ENCODE measurements at regions not wholly inside any gene's neighbourhood (a gene's known extent, or its start where the extent isn't known, plus 50 kb on each side); places are given as distances from the start of the nearest gene placed in this dataset.
"Not testable (repeated sequence)": the region's sequence is repeated elsewhere in the genome, so short reads cannot be mapped to it uniquely, and the experiment has no call there.

DNA sequence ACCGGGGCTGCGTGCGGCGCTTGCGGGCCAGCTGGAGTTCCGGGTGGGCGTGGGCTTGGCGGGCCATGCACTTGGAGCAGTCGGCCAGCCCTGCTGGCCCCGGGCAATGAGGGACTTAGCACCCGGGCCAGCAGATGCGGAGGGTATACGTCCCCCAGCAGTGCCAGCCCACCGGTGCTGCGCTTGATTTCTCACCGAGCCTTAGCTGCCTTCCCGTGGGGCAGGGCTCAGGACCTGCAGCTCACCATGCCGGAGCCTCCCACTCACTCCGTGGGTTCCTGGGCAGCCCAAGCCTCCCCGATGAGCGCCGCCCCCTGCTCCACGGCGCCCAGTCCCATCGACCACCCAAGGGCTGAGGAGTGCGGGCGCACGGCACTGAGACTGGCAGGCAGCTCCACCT, 51.4 kb upstream of the INPP4B start:
- H3K4me3 Mint-ChIP-seq (ENCODE audit: low read depth); H3K4me1 Mint-ChIP-seq (ENCODE audit: low read depth); H3K27ac Mint-ChIP-seq; H3K27me3 Mint-ChIP-seq (ENCODE audit: low read depth); DNase-seq (ENCODE audit: low spot score); intact Hi-C loops (cut with micrococcal nuclease); H3K9me3 Mint-ChIP-seq; H3K36me3 Mint-ChIP-seq (ENCODE audit: low read depth): not testable (repeated sequence)

DNA sequence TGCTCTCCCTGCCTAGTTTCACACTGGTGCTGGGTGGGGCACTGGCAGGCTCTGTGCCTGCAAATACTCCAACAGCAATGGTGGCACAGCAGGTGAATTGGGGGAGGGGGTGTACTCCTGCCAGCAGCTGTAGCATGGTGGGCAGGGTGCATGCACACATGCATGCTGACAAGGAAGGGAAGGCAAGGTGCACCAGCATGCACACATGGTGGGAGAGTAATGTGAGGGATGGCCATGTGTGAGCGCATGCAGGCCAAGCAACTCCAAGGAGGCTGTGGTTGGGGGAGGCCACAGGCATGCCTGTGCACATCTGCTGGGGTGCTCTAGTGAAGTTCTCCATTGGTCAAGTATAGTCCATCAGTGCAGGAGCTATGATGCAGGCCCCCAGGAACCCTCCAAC, 54.5 kb upstream of the INPP4B start:
- Mint-ChIP-seq H3K36me3 (ENCODE audit: low read depth) (no peaks in the 10 kb centered on the region), H3K27me3 (ENCODE audit: low read depth) (peaks cover 5% of the 10 kb centered on the region), H3K9me3 (no peaks in the 10 kb centered on the region), H3K4me1 (ENCODE audit: low read depth) (no peaks in the 10 kb centered on the region), H3K27ac (no peak overlapping the region), H3K4me3 (ENCODE audit: low read depth) (no peak overlapping the region)
- intact Hi-C loops (cut with micrococcal nuclease) = no loop called here
- no peak for DNase-seq (ENCODE audit: low spot score)

- intact Hi-C loops (cut with micrococcal nuclease) = no loop called here
- Mint-ChIP-seq H3K9me3 (no peaks in the 10 kb centered on the region), H3K4me3 (ENCODE audit: low read depth) (no peak overlapping the region), H3K27ac (no peak overlapping the region), H3K4me1 (ENCODE audit: low read depth) (no peaks in the 10 kb centered on the region), H3K27me3 (ENCODE audit: low read depth) (peaks cover 5% of the 10 kb centered on the region), H3K36me3 (ENCODE audit: low read depth) (no peaks in the 10 kb centered on the region)
- no peak for DNase-seq (ENCODE audit: low spot score)
Observed at GRCh38 chr4:142901166-142901662, 55.1 kb upstream of the INPP4B start.

DNA sequence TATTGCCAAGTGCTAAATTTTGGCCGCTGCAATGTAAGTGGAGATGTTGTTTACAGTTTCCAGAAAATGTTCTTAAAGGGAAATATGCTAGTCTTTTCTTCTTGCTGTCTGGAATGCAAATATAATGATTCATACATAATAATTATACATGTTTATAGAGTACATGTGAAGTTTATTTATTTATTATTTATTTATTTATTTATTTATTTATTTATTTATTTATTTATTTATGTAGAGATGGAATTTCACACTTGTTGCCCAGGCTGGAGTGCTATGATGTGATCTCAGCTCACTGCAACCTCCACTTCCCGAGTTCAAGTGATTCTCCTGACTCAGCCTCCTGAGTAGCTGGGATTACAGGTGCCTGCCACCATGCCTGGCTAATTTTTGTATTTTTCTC, 57.5 kb upstream of the INPP4B start:
- intact Hi-C loops (cut with micrococcal nuclease); H3K9me3 Mint-ChIP-seq; H3K27ac Mint-ChIP-seq; H3K4me1 Mint-ChIP-seq (ENCODE audit: low read depth); DNase-seq (ENCODE audit: low spot score); H3K36me3 Mint-ChIP-seq (ENCODE audit: low read depth); H3K27me3 Mint-ChIP-seq (ENCODE audit: low read depth); H3K4me3 Mint-ChIP-seq (ENCODE audit: low read depth): not testable (repeated sequence)

DNA sequence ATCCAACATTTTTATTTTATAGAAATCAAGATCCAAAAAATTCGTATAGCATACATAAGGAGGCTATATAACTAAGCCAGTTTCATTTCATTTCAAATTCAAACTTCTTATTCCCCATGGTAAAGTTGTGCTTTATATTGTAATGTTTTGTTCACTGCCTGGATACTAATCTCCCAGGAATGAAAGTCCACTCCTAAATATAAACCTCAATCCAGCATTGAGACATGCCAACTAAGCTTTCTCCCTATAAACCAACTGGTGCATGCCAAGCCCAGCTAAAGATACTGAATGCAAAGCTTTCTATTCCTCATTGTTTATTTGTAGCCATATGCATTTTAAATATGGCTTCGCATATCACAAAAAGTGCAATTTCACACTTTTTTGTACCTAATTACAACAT, 63.8 kb upstream of the INPP4B start:
- Mint-ChIP-seq H3K27ac (no peak overlapping the region), H3K27me3 (ENCODE audit: low read depth) (peaks cover 13% of the 10 kb centered on the region), H3K36me3 (ENCODE audit: low read depth) (no peaks in the 10 kb centered on the region), H3K4me3 (ENCODE audit: low read depth) (no peak overlapping the region), H3K9me3 (no peaks in the 10 kb centered on the region), H3K4me1 (ENCODE audit: low read depth) (peaks cover 2% of the 10 kb centered on the region)
- intact Hi-C loops (cut with micrococcal nuclease) = no loop called here
- no peak for DNase-seq (ENCODE audit: low spot score)

DNA sequence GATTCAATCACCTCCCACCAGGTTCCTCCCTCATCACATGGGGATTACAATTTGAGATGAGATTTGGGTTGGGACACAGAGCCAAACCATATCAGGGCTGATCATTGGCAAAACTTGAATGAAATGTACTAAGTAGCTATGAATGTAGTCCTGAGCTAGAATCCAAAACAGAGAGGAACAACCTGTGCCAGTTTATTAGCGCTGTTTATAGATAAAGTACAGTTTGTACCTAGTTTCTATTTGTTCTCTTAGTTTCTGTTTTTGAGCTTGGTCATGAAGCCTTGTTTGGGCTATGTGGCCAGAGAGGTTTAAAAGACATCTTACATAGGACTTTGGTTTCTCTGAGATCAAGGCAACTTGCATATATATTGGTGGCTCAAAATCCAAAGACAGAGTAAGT, 66.9 kb upstream of the INPP4B start:
- Mint-ChIP-seq H3K27ac (no peak overlapping the region), H3K9me3 (no peaks in the 10 kb centered on the region), H3K4me1 (ENCODE audit: low read depth) (peaks cover 2% of the 10 kb centered on the region), H3K36me3 (ENCODE audit: low read depth) (no peaks in the 10 kb centered on the region), H3K4me3 (ENCODE audit: low read depth) (no peak overlapping the region), H3K27me3 (ENCODE audit: low read depth) (peaks cover 7% of the 10 kb centered on the region)
- no peak for DNase-seq (ENCODE audit: low spot score)
- intact Hi-C loops (cut with micrococcal nuclease) = no loop called here

GRCh38 chr4:142913461-142914030, 67.4 kb upstream of the INPP4B start:
- H3K9me3 Mint-ChIP-seq = no peaks in the 10 kb centered on the region
- intact Hi-C loops (cut with micrococcal nuclease) = no loop called here
- H3K4me3 Mint-ChIP-seq (ENCODE audit: low read depth) = no peak overlapping the region
- H3K36me3 Mint-ChIP-seq (ENCODE audit: low read depth) = no peaks in the 10 kb centered on the region
- peaks cover 2% of the 10 kb centered on the region for H3K4me1 Mint-ChIP-seq (ENCODE audit: low read depth)
- no peak overlapping the region for H3K27ac Mint-ChIP-seq
- H3K27me3 Mint-ChIP-seq (ENCODE audit: low read depth) = peaks cover 4% of the 10 kb centered on the region
- no peak for DNase-seq (ENCODE audit: low spot score)

DNA sequence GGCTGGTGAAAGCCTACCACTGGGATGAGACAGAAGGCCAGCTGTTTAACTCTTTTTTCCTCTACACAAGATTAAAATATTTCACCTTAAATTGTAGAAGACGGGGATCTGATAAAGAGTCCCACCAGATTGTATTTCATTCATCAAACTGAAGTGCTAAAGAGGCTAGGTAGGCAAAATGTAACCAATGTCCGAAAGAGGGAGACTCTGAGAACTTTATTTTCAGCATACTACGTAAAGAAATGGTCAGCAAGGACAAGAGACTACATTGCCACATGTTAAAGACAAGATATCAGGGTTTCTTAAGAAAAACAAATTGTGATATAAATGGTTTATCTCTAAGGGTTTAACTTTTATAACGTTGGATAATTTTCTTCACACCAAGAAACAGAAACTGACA, 71.6 kb upstream of the INPP4B start:
- Mint-ChIP-seq H3K4me1 (ENCODE audit: low read depth) (peaks cover 2% of the 10 kb centered on the region), H3K9me3 (no peaks in the 10 kb centered on the region), H3K4me3 (ENCODE audit: low read depth) (no peak overlapping the region), H3K36me3 (ENCODE audit: low read depth) (no peaks in the 10 kb centered on the region), H3K27me3 (ENCODE audit: low read depth) (no peaks in the 10 kb centered on the region), H3K27ac (no peak overlapping the region)
- intact Hi-C loops (cut with micrococcal nuclease) = no loop called here
- no peak for DNase-seq (ENCODE audit: low spot score)

DNA sequence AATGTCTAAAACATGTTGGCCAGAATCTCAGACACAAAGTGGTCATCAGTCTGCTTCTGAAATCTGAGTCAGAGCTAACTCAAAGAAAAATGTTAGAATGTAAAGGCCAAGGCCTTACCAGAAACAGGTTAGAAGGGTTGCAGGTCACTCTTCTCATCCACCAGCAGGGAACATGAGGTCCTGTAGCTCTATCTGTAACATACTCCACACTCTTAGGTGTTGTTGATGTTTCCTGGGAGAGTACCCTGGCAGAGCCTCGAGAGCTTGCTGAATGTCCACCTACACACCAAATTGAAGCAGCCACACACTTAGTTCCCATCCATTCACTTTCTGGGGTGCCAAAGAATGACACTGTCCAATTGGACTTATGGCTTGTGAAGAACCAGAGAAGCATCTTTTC, 76.6 kb upstream of the INPP4B start:
- Mint-ChIP-seq H3K4me1 (ENCODE audit: low read depth) (no peaks in the 10 kb centered on the region), H3K27ac (no peak overlapping the region), H3K4me3 (ENCODE audit: low read depth) (no peak overlapping the region), H3K27me3 (ENCODE audit: low read depth) (no peaks in the 10 kb centered on the region), H3K36me3 (ENCODE audit: low read depth) (no peaks in the 10 kb centered on the region), H3K9me3 (no peaks in the 10 kb centered on the region)
- DNase-seq (ENCODE audit: low spot score) = no peak
- intact Hi-C loops (cut with micrococcal nuclease) = no loop called here

DNA sequence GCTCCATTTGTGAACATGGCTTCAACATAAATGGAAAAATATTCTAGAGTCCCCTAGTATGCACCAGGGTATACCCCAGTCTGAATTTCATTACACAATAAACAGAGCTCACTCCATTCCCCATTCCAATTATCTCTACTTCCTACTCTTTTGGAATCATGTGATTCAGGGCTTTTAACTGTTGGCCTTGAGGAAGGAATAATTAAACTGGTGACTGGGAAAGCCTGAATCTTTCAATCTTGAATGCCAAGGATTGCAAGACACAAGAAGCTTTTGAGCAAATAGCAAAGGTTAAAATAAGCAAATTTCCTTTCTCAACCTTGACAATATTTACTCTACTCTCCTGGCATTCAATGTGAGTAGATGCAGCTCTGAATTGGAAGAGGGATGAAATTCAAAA, 77.5 kb upstream of the INPP4B start:
- no peaks in the 10 kb centered on the region for H3K27me3 Mint-ChIP-seq (ENCODE audit: low read depth)
- intact Hi-C loops (cut with micrococcal nuclease) = no loop called here
- no peak overlapping the region for H3K4me3 Mint-ChIP-seq (ENCODE audit: low read depth)
- H3K36me3 Mint-ChIP-seq (ENCODE audit: low read depth) = no peaks in the 10 kb centered on the region
- DNase-seq (ENCODE audit: low spot score) = no peak
- H3K9me3 Mint-ChIP-seq = no peaks in the 10 kb centered on the region
- H3K4me1 Mint-ChIP-seq (ENCODE audit: low read depth) = no peaks in the 10 kb centered on the region
- no peak overlapping the region for H3K27ac Mint-ChIP-seq

- Mint-ChIP-seq H3K4me1 (ENCODE audit: low read depth) (no peaks in the 10 kb centered on the region), H3K27me3 (ENCODE audit: low read depth) (no peaks in the 10 kb centered on the region), H3K27ac (no peak overlapping the region), H3K36me3 (ENCODE audit: low read depth) (no peaks in the 10 kb centered on the region), H3K4me3 (ENCODE audit: low read depth) (no peak overlapping the region), H3K9me3 (no peaks in the 10 kb centered on the region)
- intact Hi-C loops (cut with micrococcal nuclease) = no loop called here
- no peak for DNase-seq (ENCODE audit: low spot score)
Observed at GRCh38 chr4:142925161-142925560, 79.1 kb upstream of the INPP4B start.

- Mint-ChIP-seq H3K9me3 (no peaks in the 10 kb centered on the region), H3K36me3 (ENCODE audit: low read depth) (no peaks in the 10 kb centered on the region), H3K4me1 (ENCODE audit: low read depth) (no peaks in the 10 kb centered on the region), H3K27me3 (ENCODE audit: low read depth) (no peaks in the 10 kb centered on the region), H3K27ac (no peak overlapping the region), H3K4me3 (ENCODE audit: low read depth) (no peak overlapping the region)
- intact Hi-C loops (cut with micrococcal nuclease) = no loop called here
- no peak for DNase-seq (ENCODE audit: low spot score)
Observed at GRCh38 chr4:142927721-142928120, 81.6 kb upstream of the INPP4B start.

GRCh38 chr4:142929526-142929925, 83.4 kb upstream of the INPP4B start:
- no peak overlapping the region for H3K4me3 Mint-ChIP-seq (ENCODE audit: low read depth)
- intact Hi-C loops (cut with micrococcal nuclease) = no loop called here
- H3K9me3 Mint-ChIP-seq = no peaks in the 10 kb centered on the region

GRCh38 chr4:142933207-142933606, 87.1 kb upstream of the INPP4B start:
- H3K4me3 Mint-ChIP-seq (ENCODE audit: low read depth) = no peak overlapping the region
- DNase-seq (ENCODE audit: low spot score) = no peak

More at GRCh38 chr4:142929526-142929925, 83.4 kb upstream of the INPP4B start:
- Mint-ChIP-seq H3K4me1 (ENCODE audit: low read depth) (no peaks in the 10 kb centered on the region), H3K27me3 (ENCODE audit: low read depth) (no peaks in the 10 kb centered on the region), H3K36me3 (ENCODE audit: low read depth) (no peaks in the 10 kb centered on the region), H3K27ac (no peak overlapping the region)
- no peak for DNase-seq (ENCODE audit: low spot score)

More at GRCh38 chr4:142933207-142933606, 87.1 kb upstream of the INPP4B start:
- Mint-ChIP-seq H3K27me3 (ENCODE audit: low read depth) (no peaks in the 10 kb centered on the region), H3K36me3 (ENCODE audit: low read depth) (no peaks in the 10 kb centered on the region), H3K4me1 (ENCODE audit: low read depth) (no peaks in the 10 kb centered on the region), H3K27ac (no peak overlapping the region), H3K9me3 (no peaks in the 10 kb centered on the region)
- intact Hi-C loops (cut with micrococcal nuclease) = no loop called here
